Hepatic stellate cell (primary cell): ENCODE measurements at regions not wholly inside any gene's neighbourhood (a gene's known extent, or its start where the extent isn't known, plus 50 kb on each side); places are given as distances from the start of the nearest gene placed in this dataset.
A peak's percentile ranks its signal among the peaks of the same experiment; 100 is the strongest.
"Not testable (repeated sequence)": the region's sequence is repeated elsewhere in the genome, so short reads cannot be mapped to it uniquely, and the experiment has no call there.

Experiments
- DNase-seq: peaks from one replicate; pipeline ENCODE4 v3.0.0; 2011; ENCODE audit warnings: low spot score

DNA sequence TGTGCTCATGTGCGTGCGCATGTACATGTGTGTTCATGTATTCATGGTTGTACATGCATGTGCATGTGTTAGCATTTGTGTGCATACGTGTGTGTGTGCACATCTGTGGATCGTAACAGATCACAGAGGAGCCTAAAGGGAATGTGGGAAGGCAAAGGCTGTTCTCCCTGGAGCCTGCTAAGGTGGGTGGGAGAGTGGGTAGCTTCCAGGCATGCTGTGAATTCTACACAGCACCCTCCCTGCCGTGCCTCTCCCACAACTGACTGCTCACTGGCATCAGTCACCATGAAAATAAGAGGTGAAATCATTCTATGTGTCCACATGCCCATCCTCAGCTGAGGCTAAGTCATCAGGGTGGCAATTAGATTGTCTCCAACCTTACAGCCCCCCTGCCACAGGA, 600.9 kb downstream of the MID1IP1 start:
- DNase-seq = no peak

GRCh38 chrX:39406799-39407198, 605.5 kb downstream of the MID1IP1 start:
- no peak for DNase-seq

DNA sequence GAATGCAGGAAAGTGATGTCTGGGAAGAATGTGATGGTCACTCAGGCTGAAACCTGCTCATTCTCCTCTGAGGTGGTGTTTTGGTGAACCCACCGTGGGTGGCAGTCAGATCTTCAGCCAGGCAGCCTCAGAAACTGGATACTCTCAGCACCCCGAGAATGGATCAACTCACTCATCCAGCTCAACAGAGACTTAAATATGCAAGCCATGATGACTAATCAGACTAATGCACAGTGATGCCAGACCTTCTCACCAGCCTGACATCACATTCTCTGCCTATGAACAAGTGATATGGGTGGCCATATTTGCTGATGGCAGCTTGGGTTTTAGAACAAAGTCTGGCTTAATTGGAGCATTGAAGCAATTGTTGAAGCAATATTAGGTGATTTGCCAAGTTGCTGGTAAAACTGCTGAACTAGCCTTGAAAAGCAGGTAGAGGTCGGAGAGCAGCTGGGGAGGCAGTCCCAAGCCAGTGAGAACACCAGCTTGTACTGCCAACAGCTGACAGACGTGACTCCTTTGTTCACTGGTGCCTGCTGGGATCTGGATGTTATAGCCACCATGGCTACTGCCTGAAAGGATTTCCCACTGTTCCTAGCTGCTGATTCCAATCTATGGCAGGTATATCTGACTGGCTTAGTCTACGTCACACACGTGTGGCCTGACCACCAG, 608.1 kb downstream of the MID1IP1 start:
- DNase-seq = no peak

DNA sequence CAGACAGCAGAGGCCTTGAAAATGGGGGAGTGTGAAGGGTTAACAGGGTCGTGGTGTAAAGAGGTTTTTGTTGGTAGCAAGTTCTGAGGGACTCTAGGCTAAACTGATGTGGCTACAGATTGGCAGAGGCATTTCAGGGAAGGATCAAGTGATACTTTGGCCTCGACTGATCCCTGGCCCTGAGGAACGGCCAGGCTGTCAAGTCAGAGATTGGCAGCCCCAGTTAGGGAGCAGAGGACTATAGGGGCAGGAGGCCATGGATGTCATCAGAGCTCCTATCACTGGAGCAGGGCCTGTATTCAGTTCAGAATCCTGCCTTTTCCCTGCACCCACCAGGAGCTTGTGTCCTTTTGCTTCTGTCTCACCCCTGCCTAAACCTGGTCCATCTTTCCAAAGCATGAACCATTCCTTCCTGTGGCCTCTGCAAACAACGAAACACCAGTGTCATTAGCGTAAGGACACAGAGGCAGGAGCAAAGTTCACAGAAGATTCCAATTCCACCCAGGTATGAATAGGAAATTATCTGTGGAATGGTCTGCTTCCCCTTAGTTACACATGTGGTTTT, 613.1 kb downstream of the MID1IP1 start:
- no peak for DNase-seq

DNA sequence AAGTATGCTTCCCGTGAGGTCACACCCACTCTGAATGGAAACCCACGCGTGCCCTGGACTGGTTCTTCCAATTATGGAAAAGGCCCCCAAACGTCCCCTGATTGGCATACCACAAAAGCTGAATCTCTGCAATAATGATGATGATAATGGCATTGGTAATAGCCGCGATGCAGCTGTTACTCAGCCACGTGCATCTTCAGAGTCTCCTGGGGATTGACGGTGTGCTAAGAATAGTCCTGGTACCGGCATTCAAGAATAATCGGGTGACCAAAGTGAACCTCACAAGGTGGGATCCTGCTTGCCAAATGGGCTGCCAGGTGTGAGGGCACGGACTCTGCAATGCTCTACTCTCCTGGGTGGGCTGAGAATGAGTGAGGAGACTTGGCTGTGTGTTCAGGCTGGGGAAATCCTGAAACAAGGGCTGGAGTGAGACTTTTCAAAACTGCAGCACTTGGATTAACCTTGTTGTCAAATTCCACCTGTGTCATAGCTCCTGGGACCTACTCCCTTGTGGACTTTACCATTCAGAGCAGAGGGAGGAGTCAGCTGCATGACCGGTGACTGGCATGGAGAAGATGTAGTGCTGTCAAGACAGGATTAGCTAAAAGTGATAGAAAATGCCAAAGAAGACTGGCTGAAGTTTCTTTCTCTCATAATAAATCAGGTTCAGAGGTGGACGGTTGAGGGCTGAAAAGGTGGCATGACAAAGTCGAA, 615.4 kb downstream of the MID1IP1 start:
- DNase-seq = no peak

GRCh38 chrX:39418254-39418704, 617.0 kb downstream of the MID1IP1 start:
- DNase-seq = no peak

DNA sequence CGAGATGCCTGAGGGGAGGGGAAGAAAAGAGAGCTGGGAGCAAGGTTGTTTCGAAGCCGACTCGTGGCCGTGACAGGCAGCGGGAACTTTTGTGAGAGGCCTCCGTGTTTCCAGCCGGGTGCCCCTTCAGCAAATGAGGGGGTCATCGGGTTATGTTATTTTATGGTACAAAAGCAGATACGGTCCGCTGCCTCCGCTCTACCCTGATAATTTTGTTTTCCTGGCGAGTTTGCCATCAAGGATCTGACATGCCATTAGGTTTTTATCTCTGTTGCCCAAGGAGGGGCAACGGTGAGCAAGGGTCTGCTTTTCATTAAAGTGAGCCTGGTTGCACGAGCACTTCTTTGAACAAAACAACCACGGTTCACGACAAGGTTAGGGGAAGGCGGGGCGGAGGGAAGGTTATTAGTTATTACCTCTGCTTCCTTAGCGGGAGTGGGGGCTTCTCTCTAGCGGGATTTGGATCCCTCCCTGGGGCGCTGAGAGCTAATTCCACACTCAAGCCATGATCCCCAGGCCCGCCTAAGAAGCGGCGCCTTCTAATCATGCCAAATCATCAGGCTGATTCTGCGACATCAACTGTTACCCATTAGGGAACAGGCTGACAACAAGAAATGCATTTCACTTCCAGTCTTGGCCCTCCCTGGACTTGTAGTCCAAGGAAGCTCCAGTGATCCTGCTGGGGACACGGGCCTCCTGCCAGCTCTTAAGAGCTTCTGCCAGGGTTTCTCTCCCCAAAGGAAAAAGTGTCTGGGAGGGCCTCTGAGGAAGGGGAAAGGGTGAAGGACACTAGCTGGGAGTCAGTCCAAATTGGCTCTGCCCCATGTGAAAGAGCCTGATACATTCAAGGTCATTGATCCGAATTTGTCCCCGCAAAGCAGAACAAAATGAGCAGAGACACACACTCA, 617.7 kb downstream of the MID1IP1 start:
- no peak for DNase-seq

- DNase-seq = no peak
Observed at GRCh38 chrX:39421006-39421405, 619.7 kb downstream of the MID1IP1 start.

GRCh38 chrX:39425124-39425806, 624.0 kb downstream of the MID1IP1 start:
- no peak for DNase-seq

- no peak for DNase-seq
Observed at GRCh38 chrX:39426101-39426500, 624.8 kb downstream of the MID1IP1 start.

DNA sequence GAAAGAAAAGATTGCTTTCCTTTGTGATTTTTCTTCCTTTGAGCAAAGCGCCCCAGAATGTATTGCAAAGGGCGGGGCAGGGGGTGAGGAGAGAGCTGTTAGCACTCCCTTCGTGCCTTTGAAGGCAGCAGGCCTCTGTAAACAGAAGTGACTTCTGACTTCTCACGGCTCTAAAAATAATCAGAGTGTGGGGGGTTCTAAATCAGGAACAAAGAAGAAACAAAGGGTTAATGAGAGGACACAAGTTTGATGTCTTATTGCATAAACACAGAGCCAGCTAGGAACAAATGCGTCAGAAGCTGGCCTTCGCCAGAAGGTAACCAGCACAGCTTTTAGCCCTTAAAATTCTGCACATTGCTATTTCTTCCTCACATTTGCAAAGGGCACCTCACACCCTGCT, 626.2 kb downstream of the MID1IP1 start:
- DNase-seq = no peak

DNA sequence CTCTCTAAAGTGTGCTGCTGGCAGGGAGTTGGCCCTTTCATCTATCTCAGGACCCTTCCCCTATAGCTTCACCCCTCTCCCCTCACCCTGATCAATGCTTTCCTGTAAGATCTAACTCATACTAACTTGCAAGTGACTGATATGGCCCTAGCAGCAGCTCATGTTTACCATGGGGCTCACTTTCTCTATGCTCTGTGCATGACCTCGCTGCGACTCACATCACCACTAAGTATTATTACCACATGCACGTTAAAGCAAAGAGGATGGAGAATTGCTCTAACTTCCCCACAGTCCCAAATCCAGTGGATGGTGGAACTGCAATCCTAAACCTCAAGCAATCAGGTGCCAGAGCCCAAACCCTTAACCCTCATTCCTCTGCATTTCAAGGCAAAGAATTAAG, 626.6 kb downstream of the MID1IP1 start:
- peak; percentile 5 for DNase-seq

DNA sequence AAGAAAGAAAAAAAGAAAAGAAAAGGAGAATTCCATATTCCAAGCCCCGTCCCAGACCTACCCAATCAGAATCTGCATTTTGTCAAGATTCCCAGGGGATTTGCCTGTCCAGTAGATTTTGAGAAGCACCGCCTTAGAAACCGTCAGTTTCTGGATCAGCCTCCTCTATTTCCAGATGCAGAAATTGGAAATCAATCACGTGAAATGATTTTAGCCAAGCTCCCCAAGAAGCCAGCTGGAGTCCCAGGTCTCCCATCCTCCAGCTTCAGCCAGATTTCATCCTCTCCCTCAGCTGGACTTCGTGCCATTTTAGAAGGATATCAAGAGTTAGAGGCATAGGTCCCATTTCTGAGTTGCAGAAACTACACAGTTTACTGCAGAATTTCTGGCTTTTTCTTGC, 629.3 kb downstream of the MID1IP1 start:
- no peak for DNase-seq

- DNase-seq = no peak
Observed at GRCh38 chrX:39431893-39432292, 630.6 kb downstream of the MID1IP1 start.

DNA sequence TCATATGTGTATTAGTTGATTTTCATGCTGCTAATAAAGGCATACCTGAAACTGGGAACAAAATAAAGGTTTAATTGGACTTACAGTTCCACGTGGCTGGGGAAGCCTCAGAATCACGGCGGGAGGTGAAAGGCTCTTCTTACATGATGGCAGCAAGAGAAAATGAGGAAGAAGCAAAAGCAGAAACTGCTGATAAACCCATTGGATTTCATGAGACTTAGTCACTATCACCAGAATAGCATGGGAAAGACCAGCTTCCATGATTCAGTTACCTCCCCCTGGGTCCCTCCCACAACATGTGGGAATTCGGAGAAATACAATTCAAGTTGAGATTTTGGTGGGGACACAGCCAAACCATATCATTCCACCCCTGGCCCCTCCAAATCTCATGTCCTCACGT, 633.4 kb downstream of the MID1IP1 start:
- DNase-seq = not testable (repeated sequence)

GRCh38 chrX:39436538-39436937, 635.3 kb downstream of the MID1IP1 start:
- DNase-seq = not testable (repeated sequence)

- no peak for DNase-seq
Observed at GRCh38 chrX:39437670-39438441, 636.6 kb downstream of the MID1IP1 start.

- no peak for DNase-seq
Observed at GRCh38 chrX:39438603-39439602, 637.6 kb downstream of the MID1IP1 start.

- no peak for DNase-seq
Observed at GRCh38 chrX:39439906-39440798, 638.9 kb downstream of the MID1IP1 start.
